22Rv1 (cell line): ENCODE measurements at regions not wholly inside any gene's neighbourhood (a gene's known extent, or its start where the extent isn't known, plus 50 kb on each side); places are given as distances from the start of the nearest gene placed in this dataset.

ENCODE experiments used
- ZFX ChIP-seq: fragments of 450-650 bp; IDR thresholded peaks from 2 replicates; pipeline ENCODE4 v1.6.1; 2017; ENCODE audit warnings: antibody characterized with exemption, borderline replicate concordance
- TF ChIP-seq, protein P1 (sequence below): fragments of 450-650 bp; IDR thresholded peaks from 2 replicates; pipeline ENCODE4 v1.5.1; 2017; ENCODE audit warnings: mild to moderate bottlenecking

DNA sequence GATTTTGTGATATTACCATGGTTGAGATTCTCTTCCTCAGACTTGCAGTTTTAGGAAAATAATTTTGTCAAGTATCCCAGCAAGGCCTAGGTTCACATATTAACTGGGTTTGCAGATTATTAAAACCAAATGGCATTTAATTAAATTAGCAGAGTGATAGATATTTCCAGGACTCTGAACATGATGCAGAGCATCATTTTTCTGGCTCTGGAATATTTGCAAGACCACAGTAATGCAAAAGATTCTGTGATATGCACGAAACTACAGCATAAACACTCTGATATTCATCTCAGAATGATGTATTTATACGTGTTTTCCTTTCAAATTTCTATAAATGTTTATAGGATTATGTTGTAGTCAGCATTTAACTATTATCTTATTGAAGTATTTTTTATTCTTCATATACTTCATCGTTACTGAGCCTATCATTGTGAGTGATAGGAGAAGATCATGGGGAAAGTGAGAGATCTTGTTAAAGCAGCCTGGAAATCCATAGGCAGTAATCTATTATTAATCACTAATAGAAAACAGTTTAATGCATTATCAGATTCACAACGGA lies 1245.6 kb downstream of the OTOL1 start:
- TF ChIP-seq, protein P1, sequence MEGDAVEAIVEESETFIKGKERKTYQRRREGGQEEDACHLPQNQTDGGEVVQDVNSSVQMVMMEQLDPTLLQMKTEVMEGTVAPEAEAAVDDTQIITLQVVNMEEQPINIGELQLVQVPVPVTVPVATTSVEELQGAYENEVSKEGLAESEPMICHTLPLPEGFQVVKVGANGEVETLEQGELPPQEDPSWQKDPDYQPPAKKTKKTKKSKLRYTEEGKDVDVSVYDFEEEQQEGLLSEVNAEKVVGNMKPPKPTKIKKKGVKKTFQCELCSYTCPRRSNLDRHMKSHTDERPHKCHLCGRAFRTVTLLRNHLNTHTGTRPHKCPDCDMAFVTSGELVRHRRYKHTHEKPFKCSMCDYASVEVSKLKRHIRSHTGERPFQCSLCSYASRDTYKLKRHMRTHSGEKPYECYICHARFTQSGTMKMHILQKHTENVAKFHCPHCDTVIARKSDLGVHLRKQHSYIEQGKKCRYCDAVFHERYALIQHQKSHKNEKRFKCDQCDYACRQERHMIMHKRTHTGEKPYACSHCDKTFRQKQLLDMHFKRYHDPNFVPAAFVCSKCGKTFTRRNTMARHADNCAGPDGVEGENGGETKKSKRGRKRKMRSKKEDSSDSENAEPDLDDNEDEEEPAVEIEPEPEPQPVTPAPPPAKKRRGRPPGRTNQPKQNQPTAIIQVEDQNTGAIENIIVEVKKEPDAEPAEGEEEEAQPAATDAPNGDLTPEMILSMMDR, result no peak
- TF ChIP-seq ZFX, result no peak
